Gastrocnemius medialis (tissue), 4 donors: ENCODE measurements at regions not wholly inside any gene's neighbourhood (a gene's known extent, or its start where the extent isn't known, plus 50 kb on each side); places are given as distances from the start of the nearest gene placed in this dataset.

Source experiments
- CTCF ChIP-seq, 5 experiments: fragments of 450-650 bp in 3 of 5; fragments of 200-600 bp in 2 of 5; sonication (generic) in 2 of 5; IDR thresholded peaks in 4 of 5; conservative IDR thresholded peaks in 1 of 5; 1 replicate in 4 of 5; 2 replicates in 1 of 5; pipeline ENCODE4 v1.5.1; 2016 to 2019; ENCODE audit warnings: antibody characterized with exemption in 5 of 5, mild to moderate bottlenecking in 3 of 5, moderate library complexity in 3 of 5
- POLR2A ChIP-seq, 2 donors: fragments of 450-650 bp; IDR thresholded peaks; one replicate each; pipeline ENCODE4 v1.6.1; 2017; ENCODE audit warnings: antibody characterized with exemption in 2 of 2, mild to moderate bottlenecking in 2 of 2, moderate library complexity in 2 of 2

- no peak for TF ChIP-seq CTCF (IDR thresholded peaks at IDR 0.05 in 4 of 5, conservative IDR thresholded peaks at IDR 0.05 in 1 of 5)
- TF ChIP-seq POLR2A (IDR thresholded peaks at IDR 0.05): no peak
These were observed 133.7 kb upstream of the NAMPT start for GRCh38 chr7:106418526-106418925.
